ENCODE measurements at regions not wholly inside any gene's neighbourhood (a gene's known extent, or its start where the extent isn't known, plus 50 kb on each side); places are given as distances from the start of the nearest gene placed in this dataset.

DNA sequence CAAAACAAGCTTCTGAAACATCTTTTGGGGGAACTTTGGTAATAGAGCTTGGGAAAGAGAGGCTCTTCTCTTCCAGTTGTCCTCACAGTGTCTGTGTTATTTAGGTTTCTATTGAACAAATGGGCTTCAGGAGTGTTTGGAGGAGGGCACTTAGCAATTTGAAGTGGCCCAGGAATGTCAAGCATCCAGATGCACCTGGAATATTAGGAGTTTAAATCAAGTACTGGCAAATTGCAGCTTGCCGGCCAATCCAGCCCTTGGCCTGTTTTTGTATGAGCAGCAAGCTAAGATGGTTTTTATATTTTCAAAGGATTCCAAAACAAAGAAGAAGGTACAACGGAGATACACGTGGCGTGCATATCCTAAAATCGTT lies 94.7 kb downstream of the CCDC185 start:
- TF ChIP-seq, protein P1, sequence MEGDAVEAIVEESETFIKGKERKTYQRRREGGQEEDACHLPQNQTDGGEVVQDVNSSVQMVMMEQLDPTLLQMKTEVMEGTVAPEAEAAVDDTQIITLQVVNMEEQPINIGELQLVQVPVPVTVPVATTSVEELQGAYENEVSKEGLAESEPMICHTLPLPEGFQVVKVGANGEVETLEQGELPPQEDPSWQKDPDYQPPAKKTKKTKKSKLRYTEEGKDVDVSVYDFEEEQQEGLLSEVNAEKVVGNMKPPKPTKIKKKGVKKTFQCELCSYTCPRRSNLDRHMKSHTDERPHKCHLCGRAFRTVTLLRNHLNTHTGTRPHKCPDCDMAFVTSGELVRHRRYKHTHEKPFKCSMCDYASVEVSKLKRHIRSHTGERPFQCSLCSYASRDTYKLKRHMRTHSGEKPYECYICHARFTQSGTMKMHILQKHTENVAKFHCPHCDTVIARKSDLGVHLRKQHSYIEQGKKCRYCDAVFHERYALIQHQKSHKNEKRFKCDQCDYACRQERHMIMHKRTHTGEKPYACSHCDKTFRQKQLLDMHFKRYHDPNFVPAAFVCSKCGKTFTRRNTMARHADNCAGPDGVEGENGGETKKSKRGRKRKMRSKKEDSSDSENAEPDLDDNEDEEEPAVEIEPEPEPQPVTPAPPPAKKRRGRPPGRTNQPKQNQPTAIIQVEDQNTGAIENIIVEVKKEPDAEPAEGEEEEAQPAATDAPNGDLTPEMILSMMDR (IDR thresholded peaks at IDR 0.05 in 2 of 3, conservative IDR thresholded peaks at IDR 0.05 in 1 of 3; ENCODE audit: borderline replicate concordance in 1 of 3, insufficient read depth in 1 of 3, low read depth in 2 of 3, low read length in 2 of 3): no peak
- TF ChIP-seq CEBPB (IDR thresholded peaks at IDR 0.05; ENCODE audit: low read depth) (no peak), RAD21 (IDR thresholded peaks at IDR 0.05; ENCODE audit: low read depth) (no peak), EZH2phosphoT487 (IDR thresholded peaks at IDR 0.05; ENCODE audit: borderline replicate concordance) (no peak), EZH2 (IDR thresholded peaks at IDR 0.05) (no peak), CBX3 (IDR thresholded peaks at IDR 0.05; ENCODE audit: low read depth) (no peak)
